Vagina (tissue), 2 donors: ENCODE measurements at regions not wholly inside any gene's neighbourhood (a gene's known extent, or its start where the extent isn't known, plus 50 kb on each side); places are given as distances from the start of the nearest gene placed in this dataset.

Experiments
- CTCF ChIP-seq, 3 experiments: fragments of 450-650 bp in 2 of 3; fragments of 200-600 bp in 1 of 3; sonication (generic) in 1 of 3; IDR thresholded peaks; one replicate each; pipeline ENCODE4 v1.5.1; 2017 to 2019; ENCODE audit warnings: antibody characterized with exemption in 3 of 3, mild to moderate bottlenecking in 2 of 3, moderate library complexity in 2 of 3
- POLR2AphosphoS5 ChIP-seq, 2 donors: sonication (generic); formaldehyde crosslinking; IDR thresholded peaks; one replicate each; pipeline ENCODE4 v1.9.0; 2017; ENCODE audit warnings: antibody characterized with exemption in 2 of 2, mild to moderate bottlenecking in 2 of 2, low read depth in 1 of 2; ENCODE audit not compliant: insufficient read depth in 1 of 2

GRCh38 chr12:84779169-84779568 is 133.4 kb downstream of the SLC6A15 start:
- TF ChIP-seq CTCF (IDR thresholded peaks at IDR 0.05) (no peak), POLR2AphosphoS5 (IDR thresholded peaks at IDR 0.05; ENCODE audit: insufficient read depth in 1 of 2, low read depth in 1 of 2) (no peak)
